ENCODE measurements at regions not wholly inside any gene's neighbourhood (a gene's known extent, or its start where the extent isn't known, plus 50 kb on each side); places are given as distances from the start of the nearest gene placed in this dataset.
A peak's percentile ranks its signal among the peaks of the same experiment; 100 is the strongest.

- no peak for DNase-seq (ENCODE audit: low read depth, low spot score)
- in situ Hi-C loops (cut with HindIII; ENCODE audit: low pct_unique_long_range_greater_than_20kb, low sequenced_read_pairs), result no loop called here
Measured at GRCh38 chr5:153094333-153094732, 396.1 kb upstream of the GRIA1 start.

GRCh38 chr5:153096381-153096780, 394.1 kb upstream of the GRIA1 start:
- in situ Hi-C loops (cut with HindIII; ENCODE audit: low pct_unique_long_range_greater_than_20kb, low sequenced_read_pairs), result no loop called here

GRCh38 chr5:153099328-153099727, 391.1 kb upstream of the GRIA1 start:
- in situ Hi-C loops (cut with HindIII; ENCODE audit: low pct_unique_long_range_greater_than_20kb, low sequenced_read_pairs), result no loop called here
- no peak for DNase-seq (ENCODE audit: low read depth, low spot score)

More at GRCh38 chr5:153096381-153096780, 394.1 kb upstream of the GRIA1 start:
- DNase-seq (ENCODE audit: low read depth, low spot score), result no peak

- in situ Hi-C loops (cut with HindIII; ENCODE audit: low pct_unique_long_range_greater_than_20kb, low sequenced_read_pairs), result no loop called here
- no peak for DNase-seq (ENCODE audit: low read depth, low spot score)
Measured at GRCh38 chr5:153101235-153102180, 389.0 kb upstream of the GRIA1 start.

- in situ Hi-C loops (cut with HindIII; ENCODE audit: low pct_unique_long_range_greater_than_20kb, low sequenced_read_pairs), result no loop called here
- DNase-seq (ENCODE audit: low read depth, low spot score), result no peak
Measured at GRCh38 chr5:153116916-153117315, 373.6 kb upstream of the GRIA1 start.

- in situ Hi-C loops (cut with HindIII; ENCODE audit: low pct_unique_long_range_greater_than_20kb, low sequenced_read_pairs), result no loop called here
- no peak for DNase-seq (ENCODE audit: low read depth, low spot score)
Measured at GRCh38 chr5:153118018-153118417, 372.5 kb upstream of the GRIA1 start.

GRCh38 chr5:153122403-153122802, 368.1 kb upstream of the GRIA1 start:
- in situ Hi-C loops (cut with HindIII; ENCODE audit: low pct_unique_long_range_greater_than_20kb, low sequenced_read_pairs), result no loop called here

GRCh38 chr5:153130296-153130695, 360.2 kb upstream of the GRIA1 start:
- no peak for DNase-seq (ENCODE audit: low read depth, low spot score)
- in situ Hi-C loops (cut with HindIII; ENCODE audit: low pct_unique_long_range_greater_than_20kb, low sequenced_read_pairs), result no loop called here

More at GRCh38 chr5:153122403-153122802, 368.1 kb upstream of the GRIA1 start:
- DNase-seq (ENCODE audit: low read depth, low spot score), result no peak

- in situ Hi-C loops (cut with HindIII; ENCODE audit: low pct_unique_long_range_greater_than_20kb, low sequenced_read_pairs), result no loop called here
- no peak for DNase-seq (ENCODE audit: low read depth, low spot score)
Measured at GRCh38 chr5:153135411-153135810, 355.1 kb upstream of the GRIA1 start.

GRCh38 chr5:153136910-153137614, 353.4 kb upstream of the GRIA1 start:
- in situ Hi-C loops (cut with HindIII; ENCODE audit: low pct_unique_long_range_greater_than_20kb, low sequenced_read_pairs), result no loop called here
- no peak for DNase-seq (ENCODE audit: low read depth, low spot score)

GRCh38 chr5:153147891-153148623, 342.4 kb upstream of the GRIA1 start:
- peak; percentile 59 for DNase-seq (ENCODE audit: low read depth, low spot score)
- in situ Hi-C loops (cut with HindIII; ENCODE audit: low pct_unique_long_range_greater_than_20kb, low sequenced_read_pairs), result no loop called here

- in situ Hi-C loops (cut with HindIII; ENCODE audit: low pct_unique_long_range_greater_than_20kb, low sequenced_read_pairs), result no loop called here
- no peak for DNase-seq (ENCODE audit: low read depth, low spot score)
Measured at GRCh38 chr5:153148624-153148976, 341.9 kb upstream of the GRIA1 start.

- no peak for DNase-seq (ENCODE audit: low read depth, low spot score)
- in situ Hi-C loops (cut with HindIII; ENCODE audit: low pct_unique_long_range_greater_than_20kb, low sequenced_read_pairs), result no loop called here
Measured at GRCh38 chr5:153151558-153151957, 338.9 kb upstream of the GRIA1 start.

- in situ Hi-C loops (cut with HindIII; ENCODE audit: low pct_unique_long_range_greater_than_20kb, low sequenced_read_pairs), result no loop called here
- DNase-seq (ENCODE audit: low read depth, low spot score), result no peak
Measured at GRCh38 chr5:153153086-153153485, 337.4 kb upstream of the GRIA1 start.

GRCh38 chr5:153157156-153157555, 333.3 kb upstream of the GRIA1 start:
- no peak for DNase-seq (ENCODE audit: low read depth, low spot score)
- in situ Hi-C loops (cut with HindIII; ENCODE audit: low pct_unique_long_range_greater_than_20kb, low sequenced_read_pairs), result no loop called here

GRCh38 chr5:153158608-153159007, 331.9 kb upstream of the GRIA1 start:
- in situ Hi-C loops (cut with HindIII; ENCODE audit: low pct_unique_long_range_greater_than_20kb, low sequenced_read_pairs), result no loop called here

GRCh38 chr5:153159616-153160015, 330.9 kb upstream of the GRIA1 start:
- in situ Hi-C loops (cut with HindIII; ENCODE audit: low pct_unique_long_range_greater_than_20kb, low sequenced_read_pairs), result no loop called here
- no peak for DNase-seq (ENCODE audit: low read depth, low spot score)

More at GRCh38 chr5:153158608-153159007, 331.9 kb upstream of the GRIA1 start:
- DNase-seq (ENCODE audit: low read depth, low spot score), result no peak

GRCh38 chr5:153168241-153168640, 322.2 kb upstream of the GRIA1 start:
- in situ Hi-C loops (cut with HindIII; ENCODE audit: low pct_unique_long_range_greater_than_20kb, low sequenced_read_pairs), result no loop called here
- DNase-seq (ENCODE audit: low read depth, low spot score), result no peak
